GM18505 (cell line): ENCODE measurements at regions not wholly inside any gene's neighbourhood (a gene's known extent, or its start where the extent isn't known, plus 50 kb on each side); places are given as distances from the start of the nearest gene placed in this dataset.

Experiments
- ATAC-seq: cut with Tn5 transposase; IDR thresholded peaks from one replicate; pipeline ENCODE4 v1.9.1; 2021; ENCODE audit not compliant: unreplicated experiment
- POLR2A ChIP-seq: IDR thresholded peaks from 4 replicates; pipeline ENCODE4 v1.6.1; 2011; ENCODE audit warnings: borderline replicate concordance; ENCODE audit not compliant: insufficient read depth, insufficient read length; ENCODE audit errors: extremely low read depth

GRCh38 chr20:53879048-53879684 is 191.2 kb downstream of the BCAS1 start:
- TF ChIP-seq POLR2A: no peak
- ATAC-seq: no peak

- ATAC-seq: no peak
- no peak for TF ChIP-seq POLR2A
Observed at GRCh38 chr20:53878262-53879047, 191.9 kb downstream of the BCAS1 start.

- no peak for ATAC-seq
- no peak for TF ChIP-seq POLR2A
Observed at GRCh38 chr20:53876956-53877355, 193.4 kb downstream of the BCAS1 start.

GRCh38 chr20:53876470-53876869 is 193.9 kb downstream of the BCAS1 start:
- no peak for ATAC-seq
- no peak for TF ChIP-seq POLR2A

GRCh38 chr20:53875452-53875851 is 194.9 kb downstream of the BCAS1 start:
- TF ChIP-seq POLR2A: no peak
- ATAC-seq: no peak

- ATAC-seq: no peak
- no peak for TF ChIP-seq POLR2A
Observed at GRCh38 chr20:53874706-53875105, 195.7 kb downstream of the BCAS1 start.

- ATAC-seq: no peak
- TF ChIP-seq POLR2A: no peak
Observed at GRCh38 chr20:53874104-53874503, 196.3 kb downstream of the BCAS1 start.

GRCh38 chr20:53873230-53873604 is 197.2 kb downstream of the BCAS1 start:
- no peak for ATAC-seq
- TF ChIP-seq POLR2A: no peak

GRCh38 chr20:53872561-53873229 is 197.7 kb downstream of the BCAS1 start:
- ATAC-seq: no peak
- no peak for TF ChIP-seq POLR2A

- no peak for TF ChIP-seq POLR2A
- no peak for ATAC-seq
Observed at GRCh38 chr20:53872081-53872541, 198.3 kb downstream of the BCAS1 start.

GRCh38 chr20:53871541-53871940 is 198.9 kb downstream of the BCAS1 start:
- no peak for ATAC-seq
- no peak for TF ChIP-seq POLR2A

- no peak for TF ChIP-seq POLR2A
- no peak for ATAC-seq
Observed at GRCh38 chr20:53870426-53871315, 199.7 kb downstream of the BCAS1 start.
